ENCODE measurements at regions not wholly inside any gene's neighbourhood (a gene's known extent, or its start where the extent isn't known, plus 50 kb on each side); places are given as distances from the start of the nearest gene placed in this dataset.

DNA sequence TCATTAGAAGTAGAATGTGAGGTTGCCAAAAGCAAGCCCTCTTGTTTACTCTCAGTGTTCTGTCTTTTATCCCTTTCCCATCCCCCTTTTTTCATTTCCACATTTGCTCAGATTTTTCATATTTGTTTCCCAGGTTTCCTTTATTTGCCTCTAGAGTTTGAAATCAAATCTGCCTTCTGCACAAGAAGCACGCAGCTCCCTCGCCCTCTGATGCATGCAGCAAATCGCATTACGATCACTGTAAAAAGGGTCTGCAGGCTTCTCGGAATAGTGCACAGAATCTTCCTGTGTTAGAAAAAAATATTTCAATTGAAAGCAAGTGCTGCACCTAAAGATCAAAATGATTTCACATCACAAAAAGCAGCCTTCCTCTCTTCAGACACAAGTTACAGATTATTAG lies 129.0 kb downstream of the GPAM start:
- Histone ChIP-seq H3K79me2 (ENCODE audit: insufficient read depth, low read depth) (no peaks in the 10 kb centered on the region), H3K9ac (no peak overlapping the region), H3K4me2 (no peak overlapping the region), H3K4me3 (IDR thresholded peaks at IDR 0.05; ENCODE audit: insufficient read depth, low read depth, low read length) (no peak overlapping the region), H3K4me1 (ENCODE audit: low read depth, poor library complexity, severe bottlenecking) (no peaks in the 10 kb centered on the region), H3K27ac (no peak overlapping the region), H3K36me3 (ENCODE audit: insufficient read depth) (no peaks in the 10 kb centered on the region), H3K27me3 (ENCODE audit: insufficient read depth, low read depth) (no peaks in the 10 kb centered on the region), H2AFZ (ENCODE audit: low read depth) (no peak overlapping the region), H4K20me1 (ENCODE audit: insufficient read depth) (no peaks in the 10 kb centered on the region)
- TF ChIP-seq, protein P1, sequence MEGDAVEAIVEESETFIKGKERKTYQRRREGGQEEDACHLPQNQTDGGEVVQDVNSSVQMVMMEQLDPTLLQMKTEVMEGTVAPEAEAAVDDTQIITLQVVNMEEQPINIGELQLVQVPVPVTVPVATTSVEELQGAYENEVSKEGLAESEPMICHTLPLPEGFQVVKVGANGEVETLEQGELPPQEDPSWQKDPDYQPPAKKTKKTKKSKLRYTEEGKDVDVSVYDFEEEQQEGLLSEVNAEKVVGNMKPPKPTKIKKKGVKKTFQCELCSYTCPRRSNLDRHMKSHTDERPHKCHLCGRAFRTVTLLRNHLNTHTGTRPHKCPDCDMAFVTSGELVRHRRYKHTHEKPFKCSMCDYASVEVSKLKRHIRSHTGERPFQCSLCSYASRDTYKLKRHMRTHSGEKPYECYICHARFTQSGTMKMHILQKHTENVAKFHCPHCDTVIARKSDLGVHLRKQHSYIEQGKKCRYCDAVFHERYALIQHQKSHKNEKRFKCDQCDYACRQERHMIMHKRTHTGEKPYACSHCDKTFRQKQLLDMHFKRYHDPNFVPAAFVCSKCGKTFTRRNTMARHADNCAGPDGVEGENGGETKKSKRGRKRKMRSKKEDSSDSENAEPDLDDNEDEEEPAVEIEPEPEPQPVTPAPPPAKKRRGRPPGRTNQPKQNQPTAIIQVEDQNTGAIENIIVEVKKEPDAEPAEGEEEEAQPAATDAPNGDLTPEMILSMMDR (conservative IDR thresholded peaks at IDR 0.05; ENCODE audit: low read depth, low read length), result no peak

DNA sequence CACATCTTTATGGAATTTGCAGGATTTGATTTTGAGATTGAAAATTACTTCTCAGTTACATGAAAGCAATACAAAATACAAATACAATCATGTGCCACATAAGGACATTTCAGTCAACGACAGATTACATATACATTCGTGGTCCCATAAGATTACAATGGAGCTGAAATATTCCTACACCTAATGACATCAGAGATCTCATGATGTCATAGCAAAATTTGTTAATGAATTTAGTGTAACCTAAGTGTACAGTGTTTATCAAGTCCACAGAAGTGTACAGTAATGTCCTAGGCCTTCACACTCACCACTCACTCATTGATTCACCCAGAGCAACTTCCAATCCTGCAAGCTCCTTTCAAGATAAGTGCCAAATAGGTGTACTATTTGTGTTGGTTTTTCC lies 126.5 kb downstream of the GPAM start:
- H4K20me1 ChIP-seq (ENCODE audit: insufficient read depth), result no peaks in the 10 kb centered on the region
- no peak overlapping the region for H3K4me2 ChIP-seq
- no peak overlapping the region for H3K4me3 ChIP-seq (IDR thresholded peaks at IDR 0.05; ENCODE audit: insufficient read depth, low read depth, low read length)
- H3K27me3 ChIP-seq (ENCODE audit: insufficient read depth, low read depth), result no peaks in the 10 kb centered on the region
- H3K36me3 ChIP-seq (ENCODE audit: insufficient read depth), result no peaks in the 10 kb centered on the region
- TF ChIP-seq, protein P1 (conservative IDR thresholded peaks at IDR 0.05; ENCODE audit: low read depth, low read length), result no peak
- H2AFZ ChIP-seq (ENCODE audit: low read depth), result no peak overlapping the region
- no peaks in the 10 kb centered on the region for H3K79me2 ChIP-seq (ENCODE audit: insufficient read depth, low read depth)
- no peaks in the 10 kb centered on the region for H3K4me1 ChIP-seq (ENCODE audit: low read depth, poor library complexity, severe bottlenecking)
- no peak overlapping the region for H3K9ac ChIP-seq
- H3K27ac ChIP-seq, result no peak overlapping the region

DNA sequence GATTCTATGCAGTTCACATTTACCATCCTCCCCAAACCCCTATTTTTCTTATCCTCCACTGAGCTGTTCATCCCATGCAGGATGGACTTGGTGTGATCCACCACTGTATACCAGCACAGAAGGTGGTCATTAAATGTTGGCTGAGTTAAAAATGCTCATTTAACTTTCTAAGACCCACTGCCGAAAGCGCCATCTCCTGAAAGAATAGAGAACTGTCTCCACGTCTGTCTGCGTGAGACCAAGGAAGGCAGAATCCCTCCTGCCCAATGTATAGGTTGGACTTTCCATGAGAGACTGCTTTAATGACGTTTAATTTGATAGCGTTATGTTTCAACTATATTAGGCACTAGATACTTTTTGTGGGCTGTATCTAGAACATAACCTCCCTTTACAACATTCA lies 124.3 kb downstream of the GPAM start:
- Histone ChIP-seq H4K20me1 (ENCODE audit: insufficient read depth) (no peaks in the 10 kb centered on the region), H3K79me2 (ENCODE audit: insufficient read depth, low read depth) (no peaks in the 10 kb centered on the region), H2AFZ (ENCODE audit: low read depth) (no peak overlapping the region), H3K4me3 (IDR thresholded peaks at IDR 0.05; ENCODE audit: insufficient read depth, low read depth, low read length) (no peak overlapping the region), H3K4me1 (ENCODE audit: low read depth, poor library complexity, severe bottlenecking) (no peaks in the 10 kb centered on the region), H3K36me3 (ENCODE audit: insufficient read depth) (no peaks in the 10 kb centered on the region), H3K27me3 (ENCODE audit: insufficient read depth, low read depth) (no peaks in the 10 kb centered on the region), H3K4me2 (no peak overlapping the region), H3K9ac (no peak overlapping the region), H3K27ac (no peak overlapping the region)
- TF ChIP-seq, protein P1 (conservative IDR thresholded peaks at IDR 0.05; ENCODE audit: low read depth, low read length), result no peak

DNA sequence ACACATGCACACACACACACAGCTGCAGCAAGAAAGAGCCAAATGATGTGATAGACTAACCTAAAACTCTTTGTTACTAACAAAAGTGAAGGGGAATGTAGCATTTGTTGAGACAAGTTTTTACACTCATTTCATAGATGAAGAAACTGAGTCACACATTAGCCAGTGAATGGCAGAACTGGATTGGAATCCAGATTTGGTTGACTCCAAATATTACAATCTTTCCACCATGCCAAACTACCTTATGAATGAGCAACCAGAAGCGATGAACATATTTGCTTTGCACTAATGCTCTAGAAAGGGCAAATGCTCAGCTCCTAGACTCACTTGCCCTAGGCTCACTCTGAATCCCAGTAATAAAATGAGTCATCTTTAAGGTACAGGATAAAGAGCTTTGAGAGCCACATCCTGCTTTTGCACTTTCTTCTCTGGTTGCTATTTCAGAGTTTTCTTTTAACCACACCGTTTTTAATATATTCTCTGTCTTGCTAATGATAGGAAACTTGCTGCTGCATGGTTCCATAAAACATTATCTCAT lies 111.9 kb downstream of the GPAM start:
- Histone ChIP-seq H3K9ac (no peak overlapping the region), H3K27me3 (ENCODE audit: insufficient read depth, low read depth) (no peaks in the 10 kb centered on the region)
- TF ChIP-seq, protein P1 (conservative IDR thresholded peaks at IDR 0.05; ENCODE audit: low read depth, low read length), result no peak

More for the DNA sequence above, 111.9 kb downstream of the GPAM start:
- H3K4me3 ChIP-seq (IDR thresholded peaks at IDR 0.05; ENCODE audit: insufficient read depth, low read depth, low read length), result no peak overlapping the region
- no peak overlapping the region for H3K27ac ChIP-seq
- H3K79me2 ChIP-seq (ENCODE audit: insufficient read depth, low read depth), result no peaks in the 10 kb centered on the region
- no peaks in the 10 kb centered on the region for H3K36me3 ChIP-seq (ENCODE audit: insufficient read depth)
- H2AFZ ChIP-seq (ENCODE audit: low read depth), result no peak overlapping the region
- H3K4me1 ChIP-seq (ENCODE audit: low read depth, poor library complexity, severe bottlenecking), result no peaks in the 10 kb centered on the region
- H4K20me1 ChIP-seq (ENCODE audit: insufficient read depth), result no peaks in the 10 kb centered on the region
- no peak overlapping the region for H3K4me2 ChIP-seq

Measured in KMS-11 (cell line).